ENCODE measurements at regions not wholly inside any gene's neighbourhood (a gene's known extent, or its start where the extent isn't known, plus 50 kb on each side); places are given as distances from the start of the nearest gene placed in this dataset.

GRCh38 chr13:75145927-75146326, 336.0 kb downstream of the TBC1D4 start:
- intact Hi-C loops (cut with DNase I): no loop called here
- Histone ChIP-seq H3K9me3 (no peaks in the 10 kb centered on the region), H3K36me3 (no peaks in the 10 kb centered on the region), H3K4me1 (no peaks in the 10 kb centered on the region), H3K27me3 (no peaks in the 10 kb centered on the region), H3K4me3 (no peak overlapping the region), H3K27ac (replicated peaks in 1 of 4) (no peak overlapping the region)
- DNase-seq (ENCODE audit: extremely low spot score): no peak
- WGBS: 54% methylated on average over 1 of the region's 1 CpG
- TF ChIP-seq POLR2A (IDR thresholded peaks at IDR 0.05; ENCODE audit: low read depth): no peak
- no peak for TF ChIP-seq POLR2AphosphoS5 (IDR thresholded peaks at IDR 0.05)
- no peak for TF ChIP-seq EP300 (IDR thresholded peaks at IDR 0.05)
- no peak for TF ChIP-seq CTCF (IDR thresholded peaks at IDR 0.05)

- H3K9me3 ChIP-seq: peaks cover 0 to 8% (median 0%) of the 10 kb centered on the region in 4 donors
- TF ChIP-seq POLR2A (IDR thresholded peaks at IDR 0.05; ENCODE audit: low read depth) (no peak), EP300 (IDR thresholded peaks at IDR 0.05) (no peak), CTCF (IDR thresholded peaks at IDR 0.05) (no peak), POLR2AphosphoS5 (IDR thresholded peaks at IDR 0.05) (no peak)
- intact Hi-C loops (cut with DNase I): no loop called here
- no peaks in the 10 kb centered on the region for H3K36me3 ChIP-seq
- no peak for DNase-seq (ENCODE audit: extremely low spot score)
- no peak overlapping the region for H3K27ac ChIP-seq (replicated peaks in 1 of 4)
- no peaks in the 10 kb centered on the region for H3K27me3 ChIP-seq
- H3K4me1 ChIP-seq: no peaks in the 10 kb centered on the region
- no peak overlapping the region for H3K4me3 ChIP-seq
Measured at GRCh38 chr13:75139291-75139690, 342.7 kb downstream of the TBC1D4 start.

- H3K4me3 ChIP-seq: no peak overlapping the region
- no peak overlapping the region for H3K27ac ChIP-seq (replicated peaks in 1 of 4)
- intact Hi-C loops (cut with DNase I): no loop called here
- WGBS: 68% methylated on average over 3 of the region's 3 CpGs
- no peak for DNase-seq (ENCODE audit: extremely low spot score)
- peaks cover 0 to 8% (median 0%) of the 10 kb centered on the region in 4 donors for H3K9me3 ChIP-seq
- TF ChIP-seq POLR2A (IDR thresholded peaks at IDR 0.05; ENCODE audit: low read depth) (no peak), EP300 (IDR thresholded peaks at IDR 0.05) (no peak)
- H3K27me3 ChIP-seq: no peaks in the 10 kb centered on the region
- no peaks in the 10 kb centered on the region for H3K4me1 ChIP-seq
- H3K36me3 ChIP-seq: no peaks in the 10 kb centered on the region
Measured at GRCh38 chr13:75137911-75138571, 343.9 kb downstream of the TBC1D4 start.

- TF ChIP-seq POLR2A (IDR thresholded peaks at IDR 0.05; ENCODE audit: low read depth) (no peak), EP300 (IDR thresholded peaks at IDR 0.05) (no peak), CTCF (IDR thresholded peaks at IDR 0.05) (no peak), POLR2AphosphoS5 (IDR thresholded peaks at IDR 0.05) (no peak)
- 92% methylated on average over 1 of the region's 1 CpG for WGBS
Measured at GRCh38 chr13:75136151-75136550, 345.8 kb downstream of the TBC1D4 start.

GRCh38 chr13:75135325-75135825, 346.6 kb downstream of the TBC1D4 start:
- 80% methylated on average over 6 of the region's 6 CpGs for WGBS
- intact Hi-C loops (cut with DNase I): no loop called here
- no peaks in the 10 kb centered on the region for H3K4me1 ChIP-seq

More at GRCh38 chr13:75136151-75136550, 345.8 kb downstream of the TBC1D4 start:
- Histone ChIP-seq H3K4me3 (no peak overlapping the region), H3K4me1 (no peaks in the 10 kb centered on the region), H3K27ac (replicated peaks in 1 of 4) (no peak overlapping the region), H3K36me3 (no peaks in the 10 kb centered on the region), H3K9me3 (peaks cover 0 to 8% (median 0%) of the 10 kb centered on the region in 4 donors), H3K27me3 (no peaks in the 10 kb centered on the region)
- intact Hi-C loops (cut with DNase I): no loop called here
- no peak for DNase-seq (ENCODE audit: extremely low spot score)

More at GRCh38 chr13:75135325-75135825, 346.6 kb downstream of the TBC1D4 start:
- Histone ChIP-seq H3K9me3 (peaks cover 0 to 8% (median 0%) of the 10 kb centered on the region in 4 donors), H3K4me3 (no peak overlapping the region), H3K27ac (replicated peaks in 1 of 4) (no peak overlapping the region), H3K36me3 (no peaks in the 10 kb centered on the region), H3K27me3 (no peaks in the 10 kb centered on the region)
- TF ChIP-seq POLR2A (IDR thresholded peaks at IDR 0.05; ENCODE audit: low read depth) (no peak), CTCF (IDR thresholded peaks at IDR 0.05) (no peak), POLR2AphosphoS5 (IDR thresholded peaks at IDR 0.05) (no peak), EP300 (IDR thresholded peaks at IDR 0.05) (no peak)
- no peak for DNase-seq (ENCODE audit: extremely low spot score)
